ENCODE measurements at regions not wholly inside any gene's neighbourhood (a gene's known extent, or its start where the extent isn't known, plus 50 kb on each side); places are given as distances from the start of the nearest gene placed in this dataset.

DNA sequence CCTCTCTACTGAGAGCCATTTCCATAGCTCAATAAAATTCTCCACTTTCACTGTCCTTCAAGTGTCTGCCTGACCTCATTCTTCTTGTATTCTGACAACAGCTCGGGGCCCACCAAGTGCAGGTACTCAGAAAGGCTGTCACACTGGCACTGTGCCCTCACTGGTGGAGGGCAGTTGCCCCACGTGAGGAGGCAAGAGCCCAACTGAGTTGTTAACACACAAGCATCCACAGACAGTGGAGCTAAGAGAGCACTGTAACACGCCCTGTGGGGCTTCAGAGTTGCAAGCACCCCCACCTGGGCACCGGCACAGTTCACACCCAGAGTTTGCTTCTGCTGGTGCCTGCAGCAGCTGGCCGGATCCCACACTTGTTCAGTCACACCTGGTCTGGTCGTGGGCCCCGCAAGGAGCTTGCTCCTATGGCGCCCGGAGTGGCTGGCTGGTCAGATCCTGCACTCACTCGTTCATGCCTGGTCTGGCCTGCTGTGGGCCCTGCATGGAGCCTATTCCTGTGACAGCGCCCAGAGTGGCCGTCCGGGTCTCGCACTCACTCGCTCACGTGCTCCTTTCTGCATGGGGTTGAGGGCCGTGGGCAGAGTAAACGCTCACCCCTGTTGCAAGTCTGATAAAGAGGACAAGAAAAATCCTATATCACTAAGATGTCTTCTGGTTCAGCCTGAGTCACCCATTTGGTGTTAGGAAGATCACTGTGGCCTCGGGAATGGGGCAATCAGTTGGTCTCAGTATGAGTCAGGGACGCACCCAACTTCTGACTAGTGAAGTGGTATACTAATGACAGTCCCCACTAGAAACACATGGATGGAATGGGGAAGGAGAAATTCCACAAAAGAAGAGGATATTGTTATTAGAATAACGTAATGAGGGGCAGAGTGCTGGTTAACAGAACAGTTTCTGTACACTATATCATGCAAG, 87.0 kb upstream of the CCNH start:
- no peaks in the 10 kb centered on the region for H3K4me1 Mint-ChIP-seq (ENCODE audit: low read depth)
- H3K27me3 Mint-ChIP-seq, result peaks cover 18% of the 10 kb centered on the region
- H3K4me3 Mint-ChIP-seq, result no peak overlapping the region
- H3K27ac Mint-ChIP-seq, result no peak overlapping the region
- H3K36me3 Mint-ChIP-seq (ENCODE audit: low read depth), result no peaks in the 10 kb centered on the region
- DNase-seq, result no peak
- peaks cover 11% of the 10 kb centered on the region for H3K9me3 Mint-ChIP-seq
